ENCODE measurements at regions not wholly inside any gene's neighbourhood (a gene's known extent, or its start where the extent isn't known, plus 50 kb on each side); places are given as distances from the start of the nearest gene placed in this dataset.

DNA sequence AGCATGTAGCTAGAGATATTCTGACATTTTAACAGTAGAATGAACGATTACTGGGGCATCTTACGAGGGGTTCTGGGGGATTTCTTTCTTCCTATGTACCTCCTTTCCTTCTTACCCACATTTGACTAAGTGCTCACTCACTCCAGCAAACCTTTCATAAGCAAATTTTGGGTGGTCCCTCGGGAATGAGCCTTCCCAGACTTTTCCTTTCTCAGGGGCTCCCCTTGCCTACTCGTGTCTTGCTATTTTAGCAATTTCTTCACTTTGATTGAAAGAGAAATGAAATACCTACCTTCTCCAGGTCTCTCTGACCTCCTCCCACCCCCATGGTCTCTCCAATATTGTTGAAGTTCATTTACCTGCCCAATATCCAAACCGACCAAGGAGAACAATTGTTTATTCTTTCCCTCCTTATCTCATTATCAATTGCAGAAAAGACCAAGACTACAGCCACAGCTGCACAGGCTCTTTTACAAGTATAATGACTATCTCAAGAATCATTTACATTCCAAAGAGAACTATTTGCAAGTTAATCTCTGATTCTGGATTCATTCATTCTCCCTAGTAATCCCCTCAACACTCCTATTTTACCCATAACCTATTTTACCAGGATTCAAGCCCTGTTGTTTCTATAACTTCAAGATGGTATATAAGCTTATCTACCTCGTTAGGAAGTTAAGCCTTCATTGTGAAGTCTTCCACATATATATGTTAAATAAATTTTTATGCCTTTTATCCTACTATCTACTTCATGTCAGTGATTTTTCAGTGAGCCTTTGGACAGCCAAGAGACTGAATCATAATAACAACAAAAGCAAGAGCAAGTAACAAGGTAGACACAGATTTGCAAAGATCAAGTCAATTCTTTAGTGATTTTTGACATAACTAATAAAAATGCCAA lies 480.6 kb downstream of the IPMK start:
- intact Hi-C loops (cut with DNase I), result no loop called here
- no peak for DNase-seq (ENCODE audit: low spot score in 2 of 2)
- TF ChIP-seq CTCF (IDR thresholded peaks at IDR 0.05), result no peak

DNA sequence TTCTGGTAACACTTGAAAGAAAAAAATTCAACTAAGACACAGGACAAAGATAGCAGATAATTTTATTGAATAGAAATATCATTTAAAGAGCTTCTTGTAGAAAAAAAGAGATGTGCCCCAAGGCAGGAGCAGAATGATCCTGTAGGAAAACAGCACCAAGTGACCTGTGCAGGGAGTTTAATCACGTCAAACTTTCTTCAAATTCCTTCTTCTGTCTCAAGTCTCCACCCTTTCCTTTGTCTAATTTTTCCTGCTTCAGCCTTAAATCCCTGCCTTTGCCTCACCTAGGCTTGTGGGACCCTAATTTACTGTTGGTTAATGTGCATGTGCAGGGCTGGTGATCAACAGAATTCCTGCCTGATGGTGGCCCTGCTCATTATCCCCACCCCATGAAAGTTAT lies 481.4 kb downstream of the IPMK start:
- Histone ChIP-seq H3K36me3 (no peaks in the 10 kb centered on the region), H3K4me1 (no peaks in the 10 kb centered on the region), H3K27me3 (no peaks in the 10 kb centered on the region), H3K9me3 (no peaks in the 10 kb centered on the region), H3K27ac (no peak overlapping the region), H3K4me3 (no peak overlapping the region)
- intact Hi-C loops (cut with DNase I), result no loop called here
- TF ChIP-seq CTCF (IDR thresholded peaks at IDR 0.05), result no peak
- DNase-seq (ENCODE audit: low spot score in 2 of 2), result no peak

More for the DNA sequence above, 480.6 kb downstream of the IPMK start:
- Histone ChIP-seq H3K4me1 (no peaks in the 10 kb centered on the region), H3K4me3 (no peak overlapping the region), H3K27ac (no peak overlapping the region), H3K9me3 (no peaks in the 10 kb centered on the region), H3K36me3 (no peaks in the 10 kb centered on the region), H3K27me3 (no peaks in the 10 kb centered on the region)

- no peak for TF ChIP-seq CTCF (IDR thresholded peaks at IDR 0.05)
- intact Hi-C loops (cut with DNase I), result no loop called here
- H3K27ac ChIP-seq, result no peak overlapping the region
- H3K4me1 ChIP-seq, result no peaks in the 10 kb centered on the region
- no peaks in the 10 kb centered on the region for H3K9me3 ChIP-seq
- DNase-seq (ENCODE audit: low spot score in 2 of 2), result no peak
- H3K27me3 ChIP-seq, result no peaks in the 10 kb centered on the region
- no peaks in the 10 kb centered on the region for H3K36me3 ChIP-seq
- H3K4me3 ChIP-seq, result no peak overlapping the region
Measured at GRCh38 chr10:57785546-57785945, 482.1 kb downstream of the IPMK start.

GRCh38 chr10:57785068-57785467 lies 482.6 kb downstream of the IPMK start:
- no peak overlapping the region for H3K27ac ChIP-seq
- no peak for TF ChIP-seq CTCF (IDR thresholded peaks at IDR 0.05)
- no peak overlapping the region for H3K4me3 ChIP-seq
- intact Hi-C loops (cut with DNase I), result no loop called here
- H3K36me3 ChIP-seq, result no peaks in the 10 kb centered on the region
- H3K4me1 ChIP-seq, result no peaks in the 10 kb centered on the region
- H3K9me3 ChIP-seq, result no peaks in the 10 kb centered on the region
- DNase-seq (ENCODE audit: low spot score in 2 of 2), result no peak
- H3K27me3 ChIP-seq, result no peaks in the 10 kb centered on the region

- no peaks in the 10 kb centered on the region for H3K9me3 ChIP-seq
- H3K4me3 ChIP-seq, result no peak overlapping the region
- intact Hi-C loops (cut with DNase I), result no loop called here
- no peaks in the 10 kb centered on the region for H3K27me3 ChIP-seq
- no peak overlapping the region for H3K27ac ChIP-seq
- H3K36me3 ChIP-seq, result no peaks in the 10 kb centered on the region
- H3K4me1 ChIP-seq, result no peaks in the 10 kb centered on the region
- TF ChIP-seq CTCF (IDR thresholded peaks at IDR 0.05), result no peak
- DNase-seq (ENCODE audit: low spot score in 2 of 2), result no peak
Measured at GRCh38 chr10:57776688-57777432, 490.8 kb downstream of the IPMK start.
